ENCODE measurements at regions not wholly inside any gene's neighbourhood (a gene's known extent, or its start where the extent isn't known, plus 50 kb on each side); places are given as distances from the start of the nearest gene placed in this dataset.

GRCh38 chr5:133670336-133670735, 58.0 kb upstream of the FSTL4 start:
- no peak for TF ChIP-seq CTCF (IDR thresholded peaks at IDR 0.05)
- no peak for TF ChIP-seq POLR2A (IDR thresholded peaks at IDR 0.05)
- no peak for TF ChIP-seq POLR2AphosphoS5 (IDR thresholded peaks at IDR 0.05)
